GM12878 (cell line): ENCODE measurements at regions not wholly inside any gene's neighbourhood (a gene's known extent, or its start where the extent isn't known, plus 50 kb on each side); places are given as distances from the start of the nearest gene placed in this dataset.

Experiments
- BCL3 ChIP-seq: IDR thresholded peaks from 2 replicates; pipeline ENCODE4 v1.6.1; 2011; ENCODE audit warnings: borderline replicate concordance, low read depth, mild to moderate bottlenecking, moderate library complexity, low read length; ENCODE audit not compliant: insufficient read depth, poor library complexity, severe bottlenecking
- CREM ChIP-seq: IDR thresholded peaks from 2 replicates; pipeline ENCODE4 v1.6.1; 2014; ENCODE audit warnings: antibody characterized with exemption, low read depth
- E2F4 ChIP-seq: IDR thresholded peaks from 2 replicates; pipeline ENCODE4 v1.6.1; 2012; ENCODE audit warnings: low read depth, low read length, improper control_type of control experiment
- ETV6 ChIP-seq, 2 experiments: fragments of 450-650 bp in 1 of 2; IDR thresholded peaks in 1 of 2; conservative IDR thresholded peaks in 1 of 2; 2 replicates each; pipeline ENCODE4 v1.6.1; 2014; ENCODE audit warnings: antibody characterized with exemption in 1 of 2, borderline replicate concordance in 1 of 2, low read depth in 1 of 2, mild to moderate bottlenecking in 1 of 2, moderate library complexity in 1 of 2
- HDGF ChIP-seq: fragments of 450-650 bp; IDR thresholded peaks from 2 replicates; pipeline ENCODE4 v1.6.1; 2016; ENCODE audit warnings: antibody characterized with exemption
- IKZF1 ChIP-seq: fragments of 450-650 bp; conservative IDR thresholded peaks from 2 replicates; pipeline ENCODE4 v1.6.1; 2017; ENCODE audit warnings: antibody characterized with exemption, mild to moderate bottlenecking
- KAT2A ChIP-seq: conservative IDR thresholded peaks from 2 replicates; pipeline ENCODE4 v1.6.1; 2011; ENCODE audit warnings: low read depth, low read length; ENCODE audit not compliant: control insufficient read depth
- MAX ChIP-seq: IDR thresholded peaks from 2 replicates; pipeline ENCODE4 v1.6.1; 2012; ENCODE audit warnings: low read depth, low read length, improper control_type of control experiment
- MEF2B ChIP-seq: fragments of 450-650 bp; IDR thresholded peaks from 2 replicates; pipeline ENCODE4 v1.6.1; 2018; ENCODE audit warnings: mild to moderate bottlenecking, moderate library complexity; ENCODE audit not compliant: partially characterized antibody, poor library complexity, severe bottlenecking
- MTA3 ChIP-seq: IDR thresholded peaks from 2 replicates; pipeline ENCODE4 v1.6.1; 2012; ENCODE audit warnings: low read length, inconsistent platforms, borderline replicate concordance
- PBX3 ChIP-seq: IDR thresholded peaks from 2 replicates; pipeline ENCODE4 v1.6.1; 2011; ENCODE audit warnings: mild to moderate bottlenecking, low read depth, low read length, moderate library complexity; ENCODE audit not compliant: insufficient replicate concordance
- RUNX3 ChIP-seq: IDR thresholded peaks from 2 replicates; pipeline ENCODE4 v1.6.1; 2012; ENCODE audit warnings: low read length, inconsistent platforms
- SMC3 ChIP-seq: IDR thresholded peaks from 2 replicates; pipeline ENCODE4 v1.6.1; 2011; ENCODE audit warnings: low read length, improper control_type of control experiment, borderline replicate concordance
- STAT3 ChIP-seq: IDR thresholded peaks from 2 replicates; pipeline ENCODE4 v1.6.1; 2011; ENCODE audit warnings: low read depth, low read length, improper control_type of control experiment
- TAF1 ChIP-seq: IDR thresholded peaks from 2 replicates; pipeline ENCODE4 v1.6.1; 2011; ENCODE audit warnings: mild to moderate bottlenecking, low read depth, low read length, borderline replicate concordance
- ZNF274 ChIP-seq: IDR thresholded peaks from one replicate; pipeline ENCODE4 v1.8.0; 2011; ENCODE audit not compliant: insufficient read length, insufficient read depth
- ZNF592 ChIP-seq: fragments of 450-650 bp; IDR thresholded peaks from 2 replicates; pipeline ENCODE4 v1.6.1; 2017; ENCODE audit warnings: mild to moderate bottlenecking, moderate library complexity

- TF ChIP-seq ZNF592: no peak
- no peak for TF ChIP-seq E2F4
- no peak for TF ChIP-seq STAT3
- no peak for TF ChIP-seq ZNF274
- TF ChIP-seq CREM: peak; percentile 40
- no peak for TF ChIP-seq MTA3
- TF ChIP-seq TAF1: no peak
- no peak for TF ChIP-seq MAX
- no peak for TF ChIP-seq PBX3
- no peak for TF ChIP-seq SMC3
- TF ChIP-seq HDGF: no peak
- no peak for TF ChIP-seq KAT2A
- TF ChIP-seq IKZF1: no peak
- TF ChIP-seq BCL3: no peak
- peak; percentile 62 for TF ChIP-seq RUNX3
- TF ChIP-seq MEF2B: no peak
- TF ChIP-seq ETV6 (conservative IDR thresholded peaks at IDR 0.05 in 1 of 2, IDR thresholded peaks at IDR 0.05 in 1 of 2; ENCODE audit: borderline replicate concordance in 1 of 2, low read depth in 1 of 2): 0 out of 4 replicates have a peak, but pooled peaks of 1 of the 2 experiments have one; percentile 8
- TF ChIP-seq, all 136 proteins: peak for 3
Measured at GRCh38 chr17:71921796-71922195, 199.0 kb upstream of the SOX9 start (continued).
